HepG2 (cell line): ENCODE measurements at regions not wholly inside any gene's neighbourhood (a gene's known extent, or its start where the extent isn't known, plus 50 kb on each side); places are given as distances from the start of the nearest gene placed in this dataset.

Source experiments
- ATAC-seq: fragments of 200-7000 bp; cut with Tn5 transposase; 3 replicates; pipeline ENCODE4 v1.9.1; 2020; ENCODE audit warnings: mild to moderate bottlenecking, moderate library complexity
- BruUV-seq: library from RNA; stranded (reverse); fragments of 400-500 nt; replicated peaks from 2 replicates; lab custom pipeline; 2021; lab: Mats Ljungman, UMichigan
- CTCF ChIA-PET: fragments of 300-600 bp; formaldehyde crosslinking; extraction: SDS; loops from one replicate; lab custom pipeline; 2021; ENCODE audit warnings: low total read pairs, inconsistent platforms, low intra/inter-chr PET ratio; lab: Yijun Ruan, JAX
- POLR2A ChIA-PET: fragments of 350-600 bp; sonication (Branson Sonifier 250); formaldehyde crosslinking; loops from one replicate; lab custom pipeline; 2020; ENCODE audit warnings: antibody characterized with exemption, inconsistent platforms; lab: Yijun Ruan, JAX
- DNase-seq: peaks from one replicate; pipeline ENCODE4 v3.0.0-alpha.2; 2015; ENCODE audit warnings: low spot score
- FAIRE-seq: peaks from 3 replicates; lab custom pipeline; 2011; peaks lifted over from hg19 to GRCh38; lab: Jason Lieb, UNC
- H2AFZ ChIP-seq: one replicate; pipeline ENCODE4 v1.6.1; 2011; ENCODE audit warnings: low read length, inconsistent platforms
- H3K27ac ChIP-seq: fragments of 300-600 bp; 3 replicates; pipeline ENCODE4 v1.8.0; 2011; ENCODE audit warnings: mixed run types, mild to moderate bottlenecking, mixed read lengths, low read length, inconsistent platforms; ENCODE audit not compliant: insufficient read depth; ENCODE audit errors: extremely low read length
- H3K27me3 ChIP-seq, 2 experiments: fragments of 200-600 bp in 1 of 2; 2 replicates in 1 of 2; 3 replicates in 1 of 2; pipeline versions ENCODE4 v1.6.0 to v1.8.0; 2011; ENCODE audit warnings: low read length in 2 of 2, mild to moderate bottlenecking in 2 of 2, moderate library complexity in 2 of 2, inconsistent platforms in 1 of 2; ENCODE audit not compliant: insufficient read depth in 2 of 2, control insufficient read depth in 1 of 2
- H3K36me3 ChIP-seq, 2 experiments: fragments of 200-600 bp in 1 of 2; replicated peaks in 1 of 2; 2 replicates in 1 of 2; 3 replicates in 1 of 2; pipeline versions ENCODE4 v1.5.1 to v1.8.0; 2011; ENCODE audit warnings: low read length in 2 of 2, inconsistent platforms in 1 of 2; ENCODE audit not compliant: insufficient read depth in 2 of 2, control insufficient read depth in 1 of 2
- H3K4me1 ChIP-seq: 2 replicates; pipeline ENCODE4 v1.5.1; 2012; ENCODE audit warnings: low read length, inconsistent platforms; ENCODE audit not compliant: insufficient read depth
- H3K4me2 ChIP-seq: 2 replicates; pipeline ENCODE4 v1.6.0; 2011; ENCODE audit warnings: low read depth, low read length, inconsistent platforms
- H3K4me3 ChIP-seq, 3 experiments: fragments of 200-600 bp in 1 of 3; sonication (generic), shearing (Covaris generic) in 1 of 3; replicated peaks in 1 of 3; 2 replicates each; pipeline ENCODE4 v1.5.1; 2011 to 2016; ENCODE audit warnings: low read length in 3 of 3, inconsistent platforms in 2 of 3, low read depth in 2 of 3, mild to moderate bottlenecking in 2 of 3, control low read depth in 1 of 3, mixed read lengths in 1 of 3; ENCODE audit not compliant: insufficient read depth in 1 of 3
- H3K79me2 ChIP-seq: one replicate; pipeline ENCODE4 v1.6.1; 2011; ENCODE audit warnings: low read length, inconsistent platforms; ENCODE audit not compliant: insufficient read depth
- H3K9ac ChIP-seq: 2 replicates; pipeline ENCODE4 v1.6.0; 2011; ENCODE audit warnings: mild to moderate bottlenecking, low read depth, low read length, inconsistent platforms; ENCODE audit not compliant: insufficient read depth
- H3K9me3 ChIP-seq: 2 replicates; pipeline ENCODE4 v1.5.1; 2012; ENCODE audit warnings: mild to moderate bottlenecking, low read length
- H4K20me1 ChIP-seq: 2 replicates; pipeline ENCODE4 v1.6.0; 2011; ENCODE audit warnings: inconsistent platforms, mild to moderate bottlenecking, low read length, moderate library complexity; ENCODE audit not compliant: insufficient read depth
- GPN1 ChIP-seq: sonication (generic); formaldehyde crosslinking; IDR thresholded peaks from 2 replicates; pipeline ENCODE4 v1.5.1; 2020; ENCODE audit warnings: missing genetic modification reagents, borderline replicate concordance
- ISX ChIP-seq: sonication (generic); formaldehyde crosslinking; conservative IDR thresholded peaks from 2 replicates; pipeline ENCODE4 v1.5.0; 2020; ENCODE audit warnings: missing genetic modification reagents
- MAFK ChIP-seq, 2 experiments: IDR thresholded peaks in 1 of 2; conservative IDR thresholded peaks in 1 of 2; 2 replicates each; pipeline ENCODE4 v1.6.1; 2011; ENCODE audit warnings: improper control_type of control experiment in 2 of 2, low read length in 2 of 2
- NKX3-1 ChIP-seq: sonication (generic); formaldehyde crosslinking; IDR thresholded peaks from 2 replicates; pipeline ENCODE4 v1.5.0; 2020; ENCODE audit warnings: missing genetic modification reagents
- PHB2 ChIP-seq: fragments of 450-650 bp; IDR thresholded peaks from 2 replicates; pipeline ENCODE4 v1.6.1; 2018; ENCODE audit not compliant: partially characterized antibody
- RBAK ChIP-seq: sonication (generic); formaldehyde crosslinking; IDR thresholded peaks from 2 replicates; pipeline ENCODE4 v1.5.1; 2020; ENCODE audit warnings: mild to moderate bottlenecking, missing genetic modification reagents
- SNAPC4 ChIP-seq: sonication (generic); formaldehyde crosslinking; IDR thresholded peaks from 2 replicates; pipeline ENCODE4 v1.4.0; 2020; ENCODE audit warnings: mild to moderate bottlenecking, missing genetic modification reagents
- XRCC5 ChIP-seq: fragments of 200-400 bp; formaldehyde crosslinking; optimal IDR thresholded peaks from 2 replicates; pipeline ENCODE3; 2017; ENCODE audit warnings: mild to moderate bottlenecking, low read length
- ZBED4 ChIP-seq: sonication (generic); formaldehyde crosslinking; IDR thresholded peaks from 2 replicates; pipeline ENCODE4 v1.4.0; 2020; ENCODE audit warnings: missing genetic modification reagents, borderline replicate concordance
- ZBTB46 ChIP-seq: sonication (generic); formaldehyde crosslinking; IDR thresholded peaks from 2 replicates; pipeline ENCODE4 v1.4.0; 2020; ENCODE audit warnings: mild to moderate bottlenecking, missing genetic modification reagents, borderline replicate concordance
- ZNF883 ChIP-seq: sonication (generic); formaldehyde crosslinking; IDR thresholded peaks from 2 replicates; pipeline ENCODE4 v1.5.1; 2020; ENCODE audit warnings: mild to moderate bottlenecking, missing genetic modification reagents; ENCODE audit errors: not compliant biosample characterization
- WGBS: methylation state at CpG from one replicate; pipeline ENCODE4 v1.1.6; 2017; ENCODE audit warnings: low lambda C conversion rate; 5-methylcytosine and 5-hydroxymethylcytosine counted together
- in situ Hi-C: cut with HindIII; loops from 2 replicates; pipeline ENCODE4 v1.10.0; 2017; ENCODE audit warnings: low pct_unique_long_range_greater_than_20kb; ENCODE audit not compliant: extremely low pct_ligation_motif_present
- intact Hi-C: fragments of 100-400 bp; cut with micrococcal nuclease; formaldehyde crosslinking; loops from one replicate; pipeline ENCODE4 v1.10.0; 2022; ENCODE audit not compliant: unreplicated experiment

GRCh38 chr18:76018210-76018609, 476.8 kb downstream of the ZNF516 start (continued):
- no peak for TF ChIP-seq ZBTB46
- TF ChIP-seq, all 625 proteins: peak for 2

GRCh38 chr18:76013057-76013456, 482.0 kb downstream of the ZNF516 start:
- no TSS peak for BruUV-seq
- H3K9me3 ChIP-seq, result no peaks in the 10 kb centered on the region
- no peaks in the 10 kb centered on the region for H3K4me1 ChIP-seq
- POLR2A ChIA-PET, result no interaction called here
- no peak overlapping the region for H3K27ac ChIP-seq
- DNase-seq, result no peak
- in situ Hi-C loops, result no loop called here
- ATAC-seq, result no peak
- intact Hi-C loops, result no loop called here
- no peaks in the 10 kb centered on the region for H3K79me2 ChIP-seq
- H3K36me3 ChIP-seq, result no peaks in the 10 kb centered on the region
- WGBS, result 0% methylated on average over 1 of the region's 1 CpG
- no peak overlapping the region for H3K4me2 ChIP-seq
- H3K4me3 ChIP-seq, result no peak overlapping the region
- FAIRE-seq, result no peak
- no peak overlapping the region for H3K9ac ChIP-seq
- CTCF ChIA-PET, result no interaction called here
- no peak overlapping the region for H2AFZ ChIP-seq
- H4K20me1 ChIP-seq, result no peaks in the 10 kb centered on the region
- H3K27me3 ChIP-seq, result 0 out of 5 replicates have a peak, but pooled peaks cover 0 to 4% of the 10 kb centered on the region in 2 experiments
- no peak for TF ChIP-seq ZBED4
- no peak for TF ChIP-seq NKX3-1 (CRISPR knock-in tag)
- TF ChIP-seq PHB2, result no peak
- TF ChIP-seq ISX (CRISPR knock-in tag), result no peak
- no peak for TF ChIP-seq MAFK (conservative IDR thresholded peaks at IDR 0.05 in 1 of 2, IDR thresholded peaks at IDR 0.05 in 1 of 2; ENCODE audit: low read length in 2 of 2)
- no peak for TF ChIP-seq ZNF883 (CRISPR knock-in tag)
- no peak for TF ChIP-seq RBAK (CRISPR knock-in tag)
- no peak for TF ChIP-seq XRCC5
- TF ChIP-seq GPN1 (CRISPR knock-in tag), result no peak
- no peak for TF ChIP-seq SNAPC4
